HG03025 (cell line): ENCODE measurements at regions not wholly inside any gene's neighbourhood (a gene's known extent, or its start where the extent isn't known, plus 50 kb on each side); places are given as distances from the start of the nearest gene placed in this dataset.
"Not testable (repeated sequence)": the region's sequence is repeated elsewhere in the genome, so short reads cannot be mapped to it uniquely, and the experiment has no call there.

Experiments
- ATAC-seq: cut with Tn5 transposase; IDR thresholded peaks from one replicate; pipeline ENCODE4 v1.9.1; 2021; ENCODE audit warnings: mild to moderate bottlenecking, moderate library complexity; ENCODE audit not compliant: unreplicated experiment, low FRiP score

DNA sequence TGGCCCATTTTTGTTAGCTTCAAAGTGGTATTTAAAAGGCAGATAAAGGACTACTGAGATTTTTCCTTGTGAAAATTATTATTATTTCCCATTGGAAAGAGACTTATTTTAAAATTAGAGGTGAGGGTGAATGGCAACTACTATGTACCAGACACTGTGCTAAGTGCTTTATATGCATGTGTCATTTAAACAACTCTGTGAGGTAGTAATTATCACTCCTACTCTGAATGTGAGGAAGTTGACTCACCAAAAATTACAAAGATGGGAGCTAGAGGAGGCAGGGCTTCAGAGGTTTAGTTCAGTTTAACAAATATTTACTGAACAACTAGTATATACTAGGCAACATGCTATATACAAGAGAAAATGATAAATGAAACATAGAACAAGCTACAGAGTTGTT, 78.2 kb downstream of the MSL3 start:
- ATAC-seq, result no peak

DNA sequence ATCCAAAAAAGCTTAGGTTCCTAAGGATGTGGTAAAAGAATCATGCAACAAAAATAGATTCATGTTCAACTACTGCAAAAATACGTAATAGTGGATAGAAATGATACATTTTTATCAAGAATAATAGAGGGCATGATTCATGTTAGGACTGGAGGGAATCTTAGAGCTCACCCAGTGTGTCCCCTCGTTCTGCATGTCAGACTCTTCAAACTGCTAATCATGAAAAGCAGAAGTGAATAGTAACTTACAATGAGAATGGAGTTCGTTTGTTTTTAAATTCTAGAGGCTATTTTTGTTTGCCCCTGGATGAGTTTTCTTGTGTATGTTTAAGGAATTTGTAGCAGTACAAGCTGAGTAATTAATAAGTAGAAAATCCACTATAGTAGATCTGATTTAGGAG, 79.4 kb downstream of the MSL3 start:
- ATAC-seq, result no peak

DNA sequence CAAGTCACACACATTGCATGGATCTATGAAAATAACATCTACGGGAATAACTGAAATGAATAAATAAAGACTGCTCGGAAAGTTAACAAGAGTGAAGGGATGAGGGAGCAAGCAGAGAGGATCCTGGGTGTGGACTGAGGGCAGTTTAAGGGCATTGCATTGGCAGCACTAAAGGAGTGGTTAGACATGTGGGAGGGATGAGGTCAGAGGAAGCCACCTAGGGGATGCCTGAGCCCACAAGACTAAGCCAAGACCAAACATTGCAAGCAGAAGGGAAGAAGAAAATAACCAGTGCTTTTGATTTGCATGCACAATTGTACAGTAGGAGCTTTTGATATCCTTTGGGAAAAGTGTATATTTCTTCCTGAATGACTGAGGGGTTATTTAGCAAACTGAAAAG, 106.1 kb downstream of the MSL3 start:
- no peak for ATAC-seq

DNA sequence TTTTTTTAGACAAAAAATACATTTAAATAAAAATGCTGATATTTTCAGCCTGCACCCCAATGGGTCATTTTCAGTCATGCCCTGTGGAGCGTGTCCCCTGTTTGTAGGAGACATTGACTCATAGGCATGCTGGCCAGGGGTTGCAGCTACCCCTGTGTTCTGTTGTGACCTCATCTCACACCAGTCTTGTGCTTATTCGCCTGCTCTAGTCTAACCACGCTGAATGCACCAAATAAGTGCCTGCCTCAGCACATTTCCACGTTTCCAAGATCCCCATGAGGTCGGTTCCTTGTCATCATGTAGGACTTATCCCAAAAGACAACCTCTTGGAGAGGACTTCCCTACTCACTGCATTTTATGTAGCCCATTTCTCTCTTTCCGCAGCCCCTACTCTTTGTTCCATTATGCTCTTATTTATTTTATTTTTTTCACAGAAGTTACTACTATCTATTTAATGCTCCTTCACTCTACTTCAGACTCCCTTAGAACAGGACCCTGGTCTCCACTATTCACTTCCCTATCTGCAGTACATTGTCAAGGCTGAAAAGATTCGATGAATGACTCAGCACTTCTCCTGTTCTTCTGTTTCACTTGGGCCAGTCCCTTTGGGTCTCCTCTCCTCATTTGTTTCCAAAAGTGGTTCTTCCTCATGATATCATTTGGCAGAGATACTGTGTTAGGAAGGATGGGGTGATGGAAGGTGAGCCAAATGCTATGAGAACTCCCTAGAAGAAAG, 109.7 kb downstream of the MSL3 start:
- no peak for ATAC-seq

DNA sequence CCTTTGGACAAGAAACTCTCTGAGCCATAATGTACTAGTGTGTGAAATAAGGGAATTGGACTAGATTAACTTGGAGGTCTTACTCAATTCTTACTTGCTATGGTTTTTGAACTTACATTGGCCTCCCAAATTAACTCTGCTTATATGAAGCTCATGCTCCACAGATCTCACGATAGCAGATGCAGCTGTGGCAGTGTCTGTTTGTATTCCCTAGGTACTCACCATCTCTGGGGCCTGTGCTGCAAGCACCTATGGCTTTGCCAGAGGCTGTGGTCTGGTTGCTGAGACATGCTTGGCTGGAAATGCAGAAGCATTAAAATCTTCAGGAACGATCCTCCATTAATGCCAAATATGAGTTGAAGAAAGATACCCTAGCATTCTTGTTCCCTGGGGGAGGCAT, 112.8 kb downstream of the MSL3 start:
- no peak for ATAC-seq

DNA sequence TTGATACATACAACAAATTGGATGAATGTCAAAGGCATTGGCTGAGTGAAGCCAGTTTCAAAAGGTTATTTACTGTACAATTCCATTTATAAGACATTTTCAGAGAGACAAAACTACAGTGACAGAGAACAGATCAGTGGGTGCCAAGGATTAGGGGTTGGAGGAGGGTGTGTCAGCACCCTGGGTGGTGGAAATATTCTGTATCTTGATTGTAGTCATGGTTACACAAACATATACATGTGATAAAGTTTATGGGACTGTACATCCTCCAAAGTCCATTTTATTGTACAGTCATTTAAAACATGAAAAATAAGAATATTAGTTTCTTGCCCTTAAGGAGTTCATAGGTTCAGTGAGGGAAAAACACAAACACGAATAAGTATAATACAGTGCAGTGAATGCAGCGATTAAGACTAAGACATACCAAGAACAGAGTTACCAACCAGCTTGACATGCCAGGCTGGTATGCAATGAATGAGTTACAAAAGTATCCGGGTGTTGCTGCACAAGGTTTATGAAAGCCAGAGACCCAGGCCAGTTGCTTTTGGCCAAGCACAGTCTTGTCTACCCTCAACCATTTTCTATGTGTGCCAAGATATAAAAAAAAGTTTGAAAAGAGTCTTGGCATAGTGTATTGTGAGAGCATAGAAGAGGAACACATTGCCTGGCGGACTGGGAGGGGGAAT, 123.6 kb downstream of the MSL3 start:
- ATAC-seq, result no peak

DNA sequence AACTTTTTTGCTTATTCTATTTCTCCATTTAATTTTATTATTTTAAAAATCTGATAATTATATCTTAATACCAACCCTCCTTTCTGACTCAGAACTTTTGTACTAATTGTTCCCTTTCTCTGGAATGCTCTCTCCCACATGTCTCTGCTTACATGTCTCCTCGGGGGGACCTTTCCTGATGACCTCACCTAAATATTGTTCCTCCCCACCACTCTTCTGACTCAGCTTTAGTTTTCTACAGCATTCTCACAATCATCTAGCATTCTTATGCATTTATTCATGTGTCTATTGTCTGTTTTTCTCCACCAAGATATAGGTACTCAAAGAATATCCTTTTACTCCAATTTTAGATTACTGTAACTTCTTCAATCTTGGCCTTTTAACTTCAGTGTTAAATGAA, 128.7 kb downstream of the MSL3 start:
- no peak for ATAC-seq

DNA sequence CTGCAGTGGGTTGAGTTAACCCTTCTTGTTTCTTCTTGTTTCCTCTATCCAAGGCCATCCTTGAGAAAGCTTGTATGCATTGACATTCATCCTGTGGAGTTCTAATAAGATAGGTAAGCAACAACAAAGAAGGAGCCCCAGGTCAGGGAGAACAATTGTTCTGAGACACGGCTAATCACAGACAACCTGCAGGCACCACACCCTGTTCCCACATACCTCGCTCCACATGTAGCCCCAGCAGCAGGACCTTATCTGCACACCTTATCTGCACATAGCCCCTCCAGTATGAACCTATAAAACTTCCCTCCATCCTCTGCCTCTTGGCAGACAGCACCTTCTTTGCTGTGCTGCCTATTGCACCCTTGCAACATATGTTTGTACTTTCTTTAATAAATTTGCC, 129.1 kb downstream of the MSL3 start:
- ATAC-seq, result no peak

DNA sequence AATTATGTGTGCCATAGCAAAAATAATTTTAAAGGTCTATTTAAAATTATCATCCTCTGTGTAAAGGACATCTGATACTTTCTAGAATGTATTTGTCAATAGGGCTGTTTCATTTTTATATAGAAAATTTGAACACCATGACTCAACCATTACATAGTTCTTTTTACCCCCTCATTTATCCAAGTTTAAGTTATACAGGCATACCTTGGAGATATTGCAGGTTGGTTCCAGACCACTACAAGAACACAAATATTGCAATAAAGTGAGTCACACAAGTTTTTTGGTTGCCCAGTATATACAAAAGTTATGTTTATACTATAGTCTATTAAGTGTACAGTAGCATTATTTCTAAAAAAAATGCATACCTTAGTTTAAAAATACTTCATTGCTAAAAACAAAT, 130.4 kb downstream of the MSL3 start:
- ATAC-seq, result no peak

DNA sequence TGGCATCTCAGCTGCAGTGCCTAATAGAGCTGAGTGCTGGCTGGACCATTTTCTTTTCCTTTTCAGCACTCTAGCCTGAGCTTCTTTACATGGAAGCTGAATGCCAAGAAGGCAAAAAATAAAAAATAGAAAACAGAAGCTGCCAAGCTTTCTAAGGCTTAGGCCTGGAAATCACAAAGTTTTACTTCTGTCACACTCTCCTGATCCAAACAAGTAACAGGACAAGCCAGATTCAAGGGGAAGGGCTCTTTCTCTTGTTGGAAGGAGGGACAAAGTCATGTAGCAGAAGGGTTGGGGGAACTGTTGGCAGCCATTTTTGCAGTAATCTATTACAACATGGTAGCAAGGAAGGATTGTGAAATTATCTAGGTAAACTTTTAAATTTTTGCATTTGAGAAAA, 131.8 kb downstream of the MSL3 start:
- ATAC-seq, result no peak

DNA sequence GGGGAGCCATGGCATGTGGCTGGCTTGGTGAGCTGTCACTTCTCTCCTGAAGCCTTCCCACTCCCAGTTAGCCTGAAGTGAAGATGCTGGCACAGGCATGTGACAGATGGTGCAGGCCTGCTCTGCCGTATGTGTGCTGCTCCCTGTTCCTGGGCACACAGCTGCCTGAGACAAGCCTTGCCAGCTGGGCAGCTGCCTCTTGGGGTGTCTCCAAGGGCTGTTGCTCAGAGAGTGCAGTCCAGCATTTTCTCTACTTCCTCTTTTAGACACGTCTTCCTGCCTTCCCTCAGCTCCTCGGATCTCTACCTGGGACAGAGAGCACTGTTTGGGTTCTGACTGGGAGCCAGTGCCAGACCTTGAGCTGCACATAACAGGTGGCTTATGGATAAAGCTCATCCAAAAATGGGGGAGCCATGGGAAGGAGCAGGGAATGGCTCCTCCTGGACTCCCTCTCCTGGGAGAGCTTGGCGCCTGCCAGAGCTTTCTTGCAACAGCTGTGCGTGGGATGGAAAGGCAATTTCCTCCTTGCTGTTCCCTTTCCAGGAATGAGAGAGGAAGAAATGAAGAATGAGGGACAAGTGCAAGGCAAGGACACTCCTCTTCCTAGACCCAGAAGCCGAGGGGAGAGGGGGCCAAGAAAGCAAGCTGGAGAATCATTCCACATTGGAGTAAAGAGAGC, 132.9 kb downstream of the MSL3 start:
- ATAC-seq, result no peak

DNA sequence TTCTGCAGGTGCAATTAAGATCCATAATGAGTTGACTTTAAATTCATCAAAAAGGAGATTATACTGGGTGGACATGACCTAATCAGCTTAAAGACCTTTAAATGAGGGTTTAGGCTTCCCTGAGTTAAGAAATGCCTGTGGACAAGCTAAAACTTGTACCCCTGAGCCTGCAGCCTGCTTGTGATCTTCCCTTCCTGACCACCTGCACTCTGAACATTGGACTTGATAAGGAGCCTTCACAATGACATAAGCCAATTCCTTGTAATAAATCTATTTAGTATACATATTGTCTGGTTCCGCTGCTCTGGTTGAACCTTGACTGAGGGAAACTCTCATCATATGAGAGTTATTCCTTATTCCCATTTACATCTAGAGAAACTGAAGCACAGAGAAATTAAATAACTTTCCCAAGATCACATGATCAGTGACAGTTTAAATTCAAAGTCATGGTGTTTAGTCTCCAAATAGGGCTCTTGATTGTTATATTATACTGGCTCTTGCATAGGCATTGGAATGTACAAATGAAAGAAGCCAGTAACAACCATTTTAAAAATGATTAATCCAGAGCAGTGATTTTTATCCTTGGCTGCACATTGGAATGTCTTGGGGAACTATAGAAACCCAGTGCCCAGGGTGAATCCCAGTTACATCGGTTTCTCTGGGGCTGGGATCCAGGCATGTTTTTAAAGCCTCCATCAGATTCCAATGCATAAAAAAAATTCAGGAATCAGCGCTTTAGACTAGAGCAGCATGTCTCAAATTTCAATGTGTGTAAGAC, 136.1 kb downstream of the MSL3 start:
- ATAC-seq, result no peak

DNA sequence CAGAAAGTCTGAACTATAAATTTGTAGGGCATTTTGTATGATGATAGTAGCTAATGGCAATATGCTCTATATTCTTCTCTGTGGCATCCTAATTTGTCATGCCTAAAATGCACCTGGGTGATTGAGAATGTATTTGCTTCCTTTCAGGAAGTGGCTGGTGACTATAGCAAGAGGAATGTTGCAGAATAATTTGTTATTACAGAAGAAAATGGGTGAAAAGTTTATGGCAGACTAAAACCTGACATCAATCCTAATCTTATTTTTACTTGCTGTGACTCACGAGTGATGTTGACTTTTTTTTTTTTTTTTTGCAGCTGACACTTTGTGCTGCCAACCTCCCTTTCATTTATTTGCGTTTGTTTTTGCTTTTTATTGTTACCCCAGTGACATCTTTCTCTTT, 141.1 kb downstream of the MSL3 start:
- no peak for ATAC-seq

DNA sequence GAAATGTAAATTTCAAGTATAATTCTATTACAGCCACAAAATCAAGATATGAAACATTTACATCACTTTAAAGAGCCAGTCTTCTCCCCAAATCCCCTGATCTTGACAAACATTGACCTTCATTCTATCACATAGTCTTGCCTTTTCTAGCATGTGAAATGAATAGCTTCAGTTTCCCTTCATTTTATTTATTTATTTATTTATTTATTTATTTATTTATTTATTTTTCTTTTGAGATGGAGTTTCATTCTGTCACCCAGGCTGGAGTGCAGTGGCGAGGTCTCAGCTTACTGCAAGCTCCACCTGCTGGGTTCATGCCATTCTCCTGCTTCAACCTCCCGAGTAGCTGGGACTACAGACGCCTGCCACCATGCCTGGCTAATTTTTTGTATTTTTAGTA, 147.9 kb downstream of the MSL3 start:
- ATAC-seq, result not testable (repeated sequence)

DNA sequence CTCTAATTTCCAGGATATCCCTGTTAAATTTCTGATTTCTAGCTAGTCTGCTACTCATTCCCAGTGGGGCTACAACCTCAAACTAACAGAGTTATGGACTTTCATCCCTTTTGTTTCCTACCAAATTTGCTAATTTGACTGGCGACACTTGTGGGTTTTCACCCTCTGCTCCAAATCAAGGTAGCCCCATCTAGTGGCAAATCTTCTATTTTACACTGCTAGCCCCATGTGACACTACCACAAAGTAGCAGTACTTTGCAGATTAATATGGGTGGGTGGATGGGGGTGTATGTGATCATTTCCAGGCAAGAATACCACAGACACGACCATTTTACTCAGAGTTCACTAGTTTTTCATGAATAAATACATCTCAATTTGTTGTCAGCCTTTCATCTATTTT, 150.3 kb downstream of the MSL3 start:
- ATAC-seq, result peak; percentile 71

DNA sequence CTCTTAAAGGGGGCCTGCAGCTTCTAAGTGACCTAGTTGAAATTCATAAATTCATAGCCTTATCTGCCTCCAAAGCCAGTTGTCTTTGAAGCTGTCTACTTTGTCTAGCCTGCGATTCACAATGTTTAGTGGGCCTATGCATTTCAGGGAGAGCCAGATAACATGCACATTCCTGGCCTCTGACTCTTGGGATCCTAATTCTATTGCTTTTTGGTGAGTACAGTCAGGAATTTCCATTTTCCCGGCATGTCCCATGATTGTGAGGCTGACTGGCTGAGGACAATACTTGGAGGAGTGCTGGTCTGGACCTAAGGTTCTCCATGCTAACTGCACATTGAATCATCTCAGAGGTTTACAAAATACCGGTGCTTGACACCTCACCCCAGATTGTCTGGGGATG, 155.0 kb downstream of the MSL3 start:
- no peak for ATAC-seq

DNA sequence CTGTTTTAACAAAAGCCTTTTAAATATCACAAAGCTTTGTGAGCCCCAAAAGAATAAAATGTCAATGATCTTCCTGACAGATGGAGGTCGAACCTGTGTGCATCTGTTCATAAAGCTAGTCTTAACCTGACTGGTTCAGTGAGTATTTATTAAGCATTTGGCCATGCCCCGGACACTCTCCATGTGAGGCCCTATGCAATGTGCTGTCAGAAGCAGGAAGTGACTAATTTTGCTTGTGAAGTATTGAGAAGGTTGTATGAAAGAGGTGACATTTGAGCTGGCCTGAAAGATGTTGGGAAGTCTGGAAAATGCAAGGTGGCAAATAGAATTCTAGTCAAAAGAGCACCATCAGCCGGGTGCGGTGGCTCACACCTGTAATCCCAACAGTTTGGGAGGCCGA, 171.4 kb downstream of the MSL3 start:
- ATAC-seq, result no peak

DNA sequence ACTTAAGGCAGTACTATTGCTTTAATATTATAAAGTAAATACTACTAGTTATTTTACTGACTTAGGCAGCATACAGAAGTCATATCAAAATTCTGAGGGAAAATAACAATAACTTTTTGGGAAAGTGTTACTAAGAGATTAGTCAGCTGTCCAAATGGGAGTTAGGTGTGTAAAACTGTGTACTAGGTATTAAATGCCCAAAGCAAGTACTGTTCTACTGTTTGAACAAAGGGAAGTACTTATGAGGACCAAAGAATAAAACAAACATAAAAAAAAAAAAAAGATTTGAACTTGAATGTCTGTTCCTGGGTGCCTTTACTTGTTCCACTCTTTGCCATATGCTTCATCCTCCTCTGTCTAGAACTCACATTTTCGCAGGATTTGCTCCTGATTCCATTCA, 174.4 kb downstream of the MSL3 start:
- no peak for ATAC-seq

DNA sequence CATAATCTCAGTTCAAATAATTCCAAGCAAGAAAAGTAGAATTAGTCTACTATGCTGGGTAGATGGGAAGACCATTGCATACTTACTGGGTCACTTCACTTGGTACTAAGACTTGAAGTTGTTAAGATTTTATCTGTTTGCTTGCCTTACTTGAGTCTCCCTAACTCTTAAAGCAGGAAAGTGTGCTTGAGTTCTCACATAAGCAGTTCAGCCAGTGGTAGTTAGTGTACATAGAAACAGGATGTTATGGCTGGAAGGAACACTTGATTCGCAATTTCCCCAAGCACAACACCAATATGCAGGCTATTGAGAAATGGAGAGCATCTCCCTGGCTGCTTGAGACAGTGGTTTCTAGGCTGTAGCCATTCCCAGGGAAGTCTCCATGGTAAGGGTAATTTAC, 176.1 kb downstream of the MSL3 start:
- no peak for ATAC-seq

DNA sequence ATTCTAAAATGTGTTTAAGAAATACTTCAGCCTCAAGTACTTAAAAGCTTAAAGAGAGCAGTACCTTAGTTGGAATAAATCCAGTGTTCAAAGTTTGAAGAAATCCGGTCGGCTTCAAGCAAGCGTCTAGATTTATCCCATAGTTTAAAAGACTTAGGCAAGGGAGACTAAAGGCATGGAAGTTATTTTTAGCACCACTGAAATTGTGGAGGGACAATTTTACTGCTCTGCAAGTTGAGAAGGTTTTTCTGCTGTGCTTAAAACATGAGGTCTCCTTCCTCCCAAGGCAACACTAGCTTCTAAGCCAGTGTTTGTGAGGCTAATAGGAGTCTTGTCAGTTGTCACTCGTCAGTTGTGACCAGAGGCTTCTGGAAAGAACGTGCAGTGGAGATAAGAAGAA, 183.5 kb downstream of the MSL3 start:
- no peak for ATAC-seq

DNA sequence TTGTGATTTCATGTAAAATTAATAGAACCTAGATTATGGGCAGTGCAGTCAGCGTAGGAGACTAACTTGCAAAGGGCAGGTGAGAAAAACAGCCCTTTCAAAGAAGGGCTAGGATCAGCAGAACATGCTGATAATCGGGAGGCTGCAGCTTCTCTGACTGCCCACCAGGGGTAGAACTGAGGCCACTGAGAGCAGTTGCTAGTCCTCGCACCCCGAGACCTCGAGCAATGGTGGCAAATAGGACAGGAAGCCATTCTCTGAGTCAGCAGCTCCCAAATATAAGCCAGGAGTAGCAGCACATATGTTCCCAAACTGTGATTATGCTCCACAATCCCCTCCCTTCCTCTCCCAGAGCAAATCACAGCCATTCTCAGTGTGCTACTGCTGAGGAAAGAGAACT, 186.5 kb downstream of the MSL3 start:
- no peak for ATAC-seq
